ENCODE measurements at regions not wholly inside any gene's neighbourhood (a gene's known extent, or its start where the extent isn't known, plus 50 kb on each side); places are given as distances from the start of the nearest gene placed in this dataset.

DNA sequence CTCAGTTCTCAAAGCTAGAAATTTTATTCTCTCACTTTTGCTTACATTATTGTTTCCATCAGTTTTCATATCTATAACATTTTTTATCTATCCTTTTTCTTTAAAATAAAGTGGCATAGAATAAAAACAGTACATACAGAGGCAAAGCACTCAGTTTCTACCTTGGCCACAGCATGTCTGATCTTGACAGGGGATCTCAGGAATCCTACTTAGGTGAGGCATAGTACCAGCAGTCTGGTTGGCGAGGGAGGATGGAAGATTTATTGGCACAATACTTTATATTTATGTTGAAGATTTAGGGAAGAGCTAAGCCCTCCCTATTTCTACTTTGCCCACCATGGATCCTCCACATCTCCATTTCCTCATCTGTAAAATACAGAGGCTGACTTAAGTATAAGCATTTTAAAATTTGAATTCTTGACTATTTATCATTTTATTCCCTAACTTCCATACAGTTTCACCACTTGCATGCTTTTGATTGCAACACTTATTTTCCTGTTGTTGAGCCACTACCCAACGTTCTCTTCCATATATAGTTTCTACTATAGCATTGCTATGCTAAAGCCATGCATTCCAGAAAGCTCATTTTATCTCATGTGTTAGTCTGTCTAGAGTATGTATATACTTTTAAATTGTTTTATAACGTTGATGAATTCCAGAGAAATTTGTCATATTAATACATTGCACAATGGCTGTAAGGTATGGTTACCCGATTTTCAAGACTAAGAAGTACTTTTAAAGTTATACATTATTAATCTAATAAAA is 506.7 kb downstream of the KCTD12 start:
- no peaks in the 10 kb centered on the region for H3K9me3 ChIP-seq (ENCODE audit: control insufficient read depth, insufficient read depth, low read length)
- H3K27ac ChIP-seq (ENCODE audit: low read depth, low read length), result no peak overlapping the region
- H3K4me1 ChIP-seq (ENCODE audit: control insufficient read depth, insufficient read depth, low read length), result peaks cover 4% of the 10 kb centered on the region; the same call in 1 of the 2 replicates
- H3K9ac ChIP-seq (ENCODE audit: low read depth, low read length), result no peak overlapping the region
- H3K4me3 ChIP-seq (ENCODE audit: low read depth, low read length), result no peak overlapping the region
- no peaks in the 10 kb centered on the region for H3K27me3 ChIP-seq (ENCODE audit: control insufficient read depth, insufficient read depth, low read length)
- no peaks in the 10 kb centered on the region for H3K36me3 ChIP-seq (ENCODE audit: control insufficient read depth, insufficient read depth, low read length)

DNA sequence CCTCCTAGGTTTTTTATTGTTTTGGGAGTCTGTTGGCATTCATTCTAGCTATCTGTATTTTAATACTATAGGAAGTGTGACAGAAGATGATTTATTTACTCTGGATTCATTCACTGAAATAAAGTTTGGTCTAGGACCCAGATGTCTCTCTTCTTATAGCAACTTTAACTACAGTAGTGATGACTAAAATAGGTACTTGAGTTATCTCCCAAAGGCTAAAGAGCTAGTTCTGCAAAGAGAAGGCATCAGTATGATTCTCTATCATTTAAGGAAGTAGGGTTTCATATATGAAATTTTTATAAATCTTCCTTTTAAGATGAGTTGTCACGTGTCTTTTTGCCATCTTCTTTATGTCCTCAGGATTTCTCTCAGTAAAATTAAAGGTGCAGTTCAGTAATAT is 507.4 kb downstream of the KCTD12 start:
- Histone ChIP-seq H3K9ac (ENCODE audit: low read depth, low read length) (no peak overlapping the region), H3K4me3 (ENCODE audit: low read depth, low read length) (no peak overlapping the region), H3K36me3 (ENCODE audit: control insufficient read depth, insufficient read depth, low read length) (no peaks in the 10 kb centered on the region), H3K4me1 (ENCODE audit: control insufficient read depth, insufficient read depth, low read length) (peaks cover 4% of the 10 kb centered on the region; the same call in 1 of the 2 replicates), H3K27me3 (ENCODE audit: control insufficient read depth, insufficient read depth, low read length) (no peaks in the 10 kb centered on the region), H3K9me3 (ENCODE audit: control insufficient read depth, insufficient read depth, low read length) (no peaks in the 10 kb centered on the region), H3K27ac (ENCODE audit: low read depth, low read length) (no peak overlapping the region)

DNA sequence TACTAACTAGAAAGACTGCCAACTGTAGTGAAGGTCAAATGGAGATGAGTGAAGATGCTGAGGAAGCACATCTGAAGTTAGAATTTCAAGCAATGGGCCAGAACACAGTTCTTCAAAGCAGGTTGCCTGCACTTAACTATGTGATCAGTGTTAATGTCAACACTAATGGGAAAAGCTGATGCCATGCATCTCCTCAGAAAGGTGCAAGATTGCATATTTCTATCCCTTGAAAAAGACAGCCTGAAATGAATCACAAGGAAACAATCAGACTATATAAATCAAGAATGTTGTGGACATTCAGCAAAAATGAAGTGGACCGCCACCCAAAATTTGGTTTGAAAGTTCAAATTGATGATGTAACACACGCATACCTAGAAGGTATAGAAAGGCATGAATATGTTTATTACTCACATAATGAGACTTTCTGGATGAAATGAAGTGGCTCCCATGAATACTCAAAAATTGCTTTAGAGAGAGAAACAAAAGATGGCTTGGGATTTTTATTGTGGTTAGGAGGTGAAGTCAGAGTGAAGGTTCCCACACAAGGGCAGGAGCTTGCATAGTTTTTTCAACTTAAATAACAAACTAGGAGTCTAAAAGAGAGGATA is 522.4 kb downstream of the KCTD12 start:
- H3K27ac ChIP-seq (ENCODE audit: low read depth, low read length), result no peak overlapping the region
- no peak overlapping the region for H3K4me3 ChIP-seq (ENCODE audit: low read depth, low read length)
- H3K4me1 ChIP-seq (ENCODE audit: control insufficient read depth, insufficient read depth, low read length), result no peaks in the 10 kb centered on the region
- no peaks in the 10 kb centered on the region for H3K36me3 ChIP-seq (ENCODE audit: control insufficient read depth, insufficient read depth, low read length)
- no peaks in the 10 kb centered on the region for H3K9me3 ChIP-seq (ENCODE audit: control insufficient read depth, insufficient read depth, low read length)
- no peak overlapping the region for H3K9ac ChIP-seq (ENCODE audit: low read depth, low read length)
- H3K27me3 ChIP-seq (ENCODE audit: control insufficient read depth, insufficient read depth, low read length), result no peaks in the 10 kb centered on the region

DNA sequence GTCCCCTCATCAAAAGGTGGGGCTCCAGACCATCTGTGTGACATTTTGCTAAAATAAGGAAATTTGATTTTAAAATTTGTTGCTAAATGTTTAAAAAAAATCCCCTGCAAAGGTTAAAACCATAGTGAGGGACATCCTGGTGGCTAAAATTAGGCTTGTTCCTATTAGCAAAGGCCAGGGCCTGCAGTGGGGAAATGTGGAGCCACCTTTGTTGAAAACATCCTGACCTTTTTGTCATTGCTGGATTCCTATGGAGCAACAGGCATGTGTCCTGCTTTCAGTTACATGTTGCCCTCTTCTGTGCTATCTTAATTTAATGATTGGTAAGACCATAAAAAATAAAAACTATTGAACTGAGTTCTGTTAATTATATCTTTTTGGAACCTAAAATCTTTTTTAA is 524.3 kb downstream of the KCTD12 start:
- Histone ChIP-seq H3K4me3 (ENCODE audit: low read depth, low read length) (no peak overlapping the region), H3K4me1 (ENCODE audit: control insufficient read depth, insufficient read depth, low read length) (no peaks in the 10 kb centered on the region), H3K27ac (ENCODE audit: low read depth, low read length) (no peak overlapping the region), H3K27me3 (ENCODE audit: control insufficient read depth, insufficient read depth, low read length) (no peaks in the 10 kb centered on the region), H3K36me3 (ENCODE audit: control insufficient read depth, insufficient read depth, low read length) (no peaks in the 10 kb centered on the region), H3K9me3 (ENCODE audit: control insufficient read depth, insufficient read depth, low read length) (no peaks in the 10 kb centered on the region), H3K9ac (ENCODE audit: low read depth, low read length) (no peak overlapping the region)

DNA sequence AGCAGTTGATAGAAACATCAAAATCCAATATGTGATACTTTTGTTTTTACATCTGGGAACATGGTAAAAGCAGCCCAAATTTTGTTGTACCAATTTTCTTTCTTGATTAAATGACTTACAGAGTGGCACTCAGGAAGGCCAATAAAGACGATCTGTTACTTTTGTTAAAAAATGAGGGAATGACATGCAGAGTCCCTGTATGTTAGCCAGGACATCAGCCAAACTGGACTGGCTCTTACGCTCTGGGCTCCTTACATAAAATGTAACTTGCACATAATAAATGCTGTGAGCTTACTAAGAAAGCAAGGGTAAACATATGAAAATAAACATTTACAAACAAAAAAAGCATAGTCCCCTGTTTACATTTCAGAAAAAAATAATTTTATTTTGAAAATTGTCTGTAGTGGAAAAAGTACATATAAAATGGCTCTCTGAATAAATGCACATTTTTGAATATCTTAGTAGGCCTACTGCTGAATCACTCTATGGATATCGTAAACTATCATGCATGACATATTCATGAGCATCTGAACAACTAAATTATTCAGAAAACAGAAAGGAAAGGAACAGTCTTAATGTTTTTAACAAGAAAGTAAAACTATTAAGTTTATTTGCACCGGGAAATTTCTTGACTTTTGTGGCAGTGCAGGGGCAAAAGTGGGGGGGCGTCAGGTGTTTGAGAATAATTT is 534.5 kb downstream of the KCTD12 start:
- Histone ChIP-seq H3K27me3 (ENCODE audit: control insufficient read depth, insufficient read depth, low read length) (no peaks in the 10 kb centered on the region), H3K9me3 (ENCODE audit: control insufficient read depth, insufficient read depth, low read length) (no peaks in the 10 kb centered on the region), H3K9ac (ENCODE audit: low read depth, low read length) (no peak overlapping the region), H3K27ac (ENCODE audit: low read depth, low read length) (no peak overlapping the region), H3K4me1 (ENCODE audit: control insufficient read depth, insufficient read depth, low read length) (no peaks in the 10 kb centered on the region), H3K36me3 (ENCODE audit: control insufficient read depth, insufficient read depth, low read length) (no peaks in the 10 kb centered on the region), H3K4me3 (ENCODE audit: low read depth, low read length) (no peak overlapping the region)

DNA sequence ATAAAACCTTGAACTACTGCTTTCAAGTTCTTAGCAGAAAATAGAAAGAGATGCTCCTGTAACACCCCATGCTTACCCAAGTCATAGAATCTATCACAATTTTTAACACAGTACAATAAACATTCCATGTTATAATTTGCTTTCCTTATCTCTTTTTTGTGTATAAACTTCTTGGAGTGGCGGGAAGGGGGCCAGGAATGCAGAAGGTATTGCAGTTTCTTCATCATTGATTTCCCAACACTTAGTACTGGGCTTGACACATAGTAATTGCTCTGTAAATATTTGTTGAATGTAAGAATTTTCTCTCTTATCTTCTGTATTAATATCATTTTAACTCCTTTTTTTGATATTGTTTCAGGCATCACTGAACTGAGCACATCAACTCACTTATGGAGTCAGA is 535.8 kb downstream of the KCTD12 start:
- H3K4me3 ChIP-seq (ENCODE audit: low read depth, low read length), result no peak overlapping the region
- H3K9me3 ChIP-seq (ENCODE audit: control insufficient read depth, insufficient read depth, low read length), result no peaks in the 10 kb centered on the region
- H3K4me1 ChIP-seq (ENCODE audit: control insufficient read depth, insufficient read depth, low read length), result no peaks in the 10 kb centered on the region
- no peak overlapping the region for H3K9ac ChIP-seq (ENCODE audit: low read depth, low read length)
- no peaks in the 10 kb centered on the region for H3K27me3 ChIP-seq (ENCODE audit: control insufficient read depth, insufficient read depth, low read length)
- no peaks in the 10 kb centered on the region for H3K36me3 ChIP-seq (ENCODE audit: control insufficient read depth, insufficient read depth, low read length)
- H3K27ac ChIP-seq (ENCODE audit: low read depth, low read length), result no peak overlapping the region

DNA sequence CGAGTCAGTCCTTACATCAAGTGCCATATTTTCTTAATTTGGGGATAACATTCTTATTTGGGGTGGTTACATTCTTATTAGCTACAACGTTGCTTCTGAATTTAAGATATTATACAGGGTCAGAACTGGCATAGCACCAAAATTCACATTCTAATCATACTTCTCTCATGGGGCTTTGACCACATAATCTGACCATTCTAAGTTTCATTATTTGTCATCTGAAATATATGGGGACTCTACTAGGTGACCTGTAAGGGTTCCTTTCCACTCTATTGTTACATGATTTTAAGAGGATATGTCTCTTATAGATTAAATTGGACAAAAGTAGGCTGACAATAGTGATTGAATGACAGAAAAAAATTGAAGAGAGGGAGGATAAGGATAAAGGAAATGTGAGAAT is 536.5 kb downstream of the KCTD12 start:
- H3K4me3 ChIP-seq (ENCODE audit: low read depth, low read length), result no peak overlapping the region

DNA sequence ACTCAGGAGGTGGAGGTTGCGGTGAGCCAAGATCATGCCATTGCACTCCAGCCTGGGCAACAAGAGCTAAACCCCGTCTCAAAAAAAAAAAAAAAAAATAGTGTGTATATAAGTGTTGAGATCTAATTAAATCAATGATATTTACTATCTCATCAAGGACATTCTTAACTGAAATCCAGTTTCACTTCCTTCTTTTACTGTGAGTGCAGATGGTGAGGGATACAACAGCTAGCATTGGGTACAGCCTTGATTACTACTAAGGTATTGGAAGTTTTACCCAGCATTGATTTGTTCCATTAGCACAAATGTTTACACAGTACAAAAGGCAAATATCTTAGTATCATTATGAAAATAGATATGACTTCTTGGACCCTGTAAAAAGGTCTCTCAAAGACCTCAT is 546.6 kb downstream of the KCTD12 start:
- Histone ChIP-seq H3K4me3 (ENCODE audit: low read depth, low read length) (no peak overlapping the region), H3K9me3 (ENCODE audit: control insufficient read depth, insufficient read depth, low read length) (peaks cover 4% of the 10 kb centered on the region), H3K27me3 (ENCODE audit: control insufficient read depth, insufficient read depth, low read length) (peaks cover 54% of the 10 kb centered on the region), H3K9ac (ENCODE audit: low read depth, low read length) (no peak overlapping the region), H3K4me1 (ENCODE audit: control insufficient read depth, insufficient read depth, low read length) (no peaks in the 10 kb centered on the region), H3K36me3 (ENCODE audit: control insufficient read depth, insufficient read depth, low read length) (no peaks in the 10 kb centered on the region), H3K27ac (ENCODE audit: low read depth, low read length) (no peak overlapping the region)

More for the DNA sequence above, 536.5 kb downstream of the KCTD12 start:
- Histone ChIP-seq H3K36me3 (ENCODE audit: control insufficient read depth, insufficient read depth, low read length) (no peaks in the 10 kb centered on the region), H3K27me3 (ENCODE audit: control insufficient read depth, insufficient read depth, low read length) (no peaks in the 10 kb centered on the region), H3K27ac (ENCODE audit: low read depth, low read length) (no peak overlapping the region), H3K9me3 (ENCODE audit: control insufficient read depth, insufficient read depth, low read length) (no peaks in the 10 kb centered on the region), H3K4me1 (ENCODE audit: control insufficient read depth, insufficient read depth, low read length) (no peaks in the 10 kb centered on the region), H3K9ac (ENCODE audit: low read depth, low read length) (no peak overlapping the region)

DNA sequence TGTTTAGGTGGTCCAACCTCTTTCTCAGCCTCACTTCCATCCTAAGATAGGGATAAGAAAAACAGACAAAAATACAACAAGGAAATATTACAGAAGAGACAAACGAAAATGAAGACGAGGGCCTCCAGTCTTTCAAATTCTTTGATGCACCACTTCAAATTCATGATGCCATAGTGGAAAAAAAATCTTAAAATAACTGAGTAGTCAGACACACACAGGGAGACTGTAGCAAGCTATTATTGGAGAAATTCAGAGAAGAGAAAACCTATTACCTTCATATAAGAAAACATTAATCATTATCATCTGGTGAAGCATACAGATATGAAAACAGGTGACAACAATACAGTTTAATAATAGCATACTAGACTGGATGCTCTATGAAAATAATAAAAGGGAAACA is 548.2 kb downstream of the KCTD12 start:
- no peaks in the 10 kb centered on the region for H3K36me3 ChIP-seq (ENCODE audit: control insufficient read depth, insufficient read depth, low read length)
- H3K9ac ChIP-seq (ENCODE audit: low read depth, low read length), result no peak overlapping the region
- H3K4me1 ChIP-seq (ENCODE audit: control insufficient read depth, insufficient read depth, low read length), result no peaks in the 10 kb centered on the region
- H3K27me3 ChIP-seq (ENCODE audit: control insufficient read depth, insufficient read depth, low read length), result peaks cover 64% of the 10 kb centered on the region
- no peak overlapping the region for H3K27ac ChIP-seq (ENCODE audit: low read depth, low read length)
- no peak overlapping the region for H3K4me3 ChIP-seq (ENCODE audit: low read depth, low read length)
- peaks cover 4% of the 10 kb centered on the region for H3K9me3 ChIP-seq (ENCODE audit: control insufficient read depth, insufficient read depth, low read length)

DNA sequence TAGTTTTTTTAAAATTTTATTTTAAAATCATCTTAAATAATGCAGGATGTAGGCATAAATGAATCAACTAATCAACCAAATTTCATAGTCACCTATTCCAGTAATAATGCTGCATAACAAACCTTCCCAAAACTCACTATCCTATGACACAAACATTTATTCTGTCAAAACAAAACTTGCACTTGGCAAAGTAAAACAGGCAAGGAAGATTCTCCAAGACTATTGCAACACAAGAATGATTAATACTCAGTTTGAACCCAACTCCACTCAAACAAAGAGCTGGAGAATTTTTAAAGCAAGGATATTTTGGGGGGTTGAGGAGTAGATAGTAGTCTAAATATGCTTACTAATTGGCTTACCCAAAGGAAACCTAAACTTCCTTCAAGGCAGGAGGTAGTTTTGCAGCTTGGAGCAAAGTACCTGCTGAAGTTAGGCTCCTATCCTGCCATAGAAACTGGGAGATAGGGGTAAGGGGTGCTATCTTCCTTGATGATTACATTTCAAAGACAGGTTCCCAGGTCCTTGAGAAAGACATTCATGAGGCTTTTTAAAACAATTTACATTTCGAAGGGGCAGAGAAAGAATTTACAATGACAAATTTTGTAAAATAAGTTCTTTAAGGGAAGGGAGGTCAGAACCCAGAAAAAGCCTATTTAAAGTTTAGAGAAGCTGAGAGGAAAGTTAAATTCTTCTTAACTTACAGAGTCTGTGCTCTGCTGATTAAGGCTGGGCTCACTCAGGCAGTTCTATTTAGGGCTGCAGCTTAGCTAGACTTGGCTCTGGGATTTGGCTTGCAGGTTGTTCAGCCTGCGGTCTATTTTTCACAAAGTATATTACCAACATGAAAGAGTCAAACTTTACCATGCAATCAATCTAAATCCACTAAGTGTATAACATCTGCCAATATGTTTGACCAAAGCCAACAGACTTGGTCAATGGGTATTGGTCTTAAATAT is 549.0 kb downstream of the KCTD12 start:
- Histone ChIP-seq H3K9me3 (ENCODE audit: control insufficient read depth, insufficient read depth, low read length) (peaks cover 1% of the 10 kb centered on the region), H3K36me3 (ENCODE audit: control insufficient read depth, insufficient read depth, low read length) (no peaks in the 10 kb centered on the region), H3K9ac (ENCODE audit: low read depth, low read length) (no peak overlapping the region), H3K27ac (ENCODE audit: low read depth, low read length) (no peak overlapping the region), H3K27me3 (ENCODE audit: control insufficient read depth, insufficient read depth, low read length) (peaks cover 68% of the 10 kb centered on the region), H3K4me3 (ENCODE audit: low read depth, low read length) (no peak overlapping the region), H3K4me1 (ENCODE audit: control insufficient read depth, insufficient read depth, low read length) (no peaks in the 10 kb centered on the region)
